DOHH2 (cell line): ENCODE measurements at regions not wholly inside any gene's neighbourhood (a gene's known extent, or its start where the extent isn't known, plus 50 kb on each side); places are given as distances from the start of the nearest gene placed in this dataset.

Experiments
- CTCF ChIP-seq: fragments of 200-600 bp; sonication (generic); IDR thresholded peaks from one replicate; pipeline ENCODE4 v1.5.1; 2014; ENCODE audit warnings: antibody characterized with exemption, mild to moderate bottlenecking, low read depth, low read length; ENCODE audit not compliant: poor library complexity, severe bottlenecking
- EZH2phosphoT487 ChIP-seq: fragments of 200-600 bp; sonication (generic); IDR thresholded peaks from 2 replicates; pipeline ENCODE4 v1.6.1; 2017; ENCODE audit warnings: borderline replicate concordance, mild to moderate bottlenecking, antibody characterized with exemption, low read length, moderate library complexity, mixed read lengths

GRCh38 chr10:16049782-16050181 lies 189.5 kb upstream of the MINDY3 start:
- TF ChIP-seq EZH2phosphoT487 (no peak), CTCF (no peak)
